DMS53 treated with DMSO at 0.1 percent for 48 hours (cell line): ENCODE measurements at regions not wholly inside any gene's neighbourhood (a gene's known extent, or its start where the extent isn't known, plus 50 kb on each side); places are given as distances from the start of the nearest gene placed in this dataset.

Source experiments
- DNase-seq: peaks from one replicate; lab custom pipeline; 2025; ENCODE audit not compliant: unreplicated experiment; lab: John Stamatoyannopoulos, UW

GRCh38 chr17:79425686-79426085, 185.2 kb downstream of the RBFOX3 start:
- no peak for DNase-seq

- DNase-seq, result no peak
Measured at GRCh38 chr17:79424471-79425185, 186.2 kb downstream of the RBFOX3 start.

- DNase-seq, result no peak
Measured at GRCh38 chr17:79423811-79424465, 186.9 kb downstream of the RBFOX3 start.

GRCh38 chr17:79422236-79422635, 188.6 kb downstream of the RBFOX3 start:
- DNase-seq, result no peak

- no peak for DNase-seq
Measured at GRCh38 chr17:79420318-79421243, 190.3 kb downstream of the RBFOX3 start.

- DNase-seq, result no peak
Measured at GRCh38 chr17:79417476-79417988, 193.3 kb downstream of the RBFOX3 start.

GRCh38 chr17:79415909-79416308, 194.9 kb downstream of the RBFOX3 start:
- DNase-seq, result no peak

GRCh38 chr17:79415365-79415764, 195.5 kb downstream of the RBFOX3 start:
- DNase-seq, result no peak

GRCh38 chr17:79414793-79415211, 196.0 kb downstream of the RBFOX3 start:
- no peak for DNase-seq

GRCh38 chr17:79414063-79414792, 196.6 kb downstream of the RBFOX3 start:
- no peak for DNase-seq

- DNase-seq, result no peak
Measured at GRCh38 chr17:79413611-79414010, 197.2 kb downstream of the RBFOX3 start.

GRCh38 chr17:79412886-79413390, 197.9 kb downstream of the RBFOX3 start:
- no peak for DNase-seq

GRCh38 chr17:79412110-79412509, 198.7 kb downstream of the RBFOX3 start:
- DNase-seq, result no peak

- no peak for DNase-seq
Measured at GRCh38 chr17:79411419-79411818, 199.4 kb downstream of the RBFOX3 start.

GRCh38 chr17:79410681-79411080, 200.2 kb downstream of the RBFOX3 start:
- no peak for DNase-seq

- no peak for DNase-seq
Measured at GRCh38 chr17:79408251-79408650, 202.6 kb downstream of the RBFOX3 start.

- DNase-seq, result no peak
Measured at GRCh38 chr17:79407385-79407784, 203.5 kb downstream of the RBFOX3 start.

GRCh38 chr17:79406316-79406715, 204.5 kb downstream of the RBFOX3 start:
- no peak for DNase-seq

GRCh38 chr17:79405823-79406222, 205.0 kb downstream of the RBFOX3 start:
- no peak for DNase-seq

GRCh38 chr17:79404136-79404911, 206.5 kb downstream of the RBFOX3 start:
- no peak for DNase-seq
